ENCODE measurements at regions not wholly inside any gene's neighbourhood (a gene's known extent, or its start where the extent isn't known, plus 50 kb on each side); places are given as distances from the start of the nearest gene placed in this dataset.

DNA sequence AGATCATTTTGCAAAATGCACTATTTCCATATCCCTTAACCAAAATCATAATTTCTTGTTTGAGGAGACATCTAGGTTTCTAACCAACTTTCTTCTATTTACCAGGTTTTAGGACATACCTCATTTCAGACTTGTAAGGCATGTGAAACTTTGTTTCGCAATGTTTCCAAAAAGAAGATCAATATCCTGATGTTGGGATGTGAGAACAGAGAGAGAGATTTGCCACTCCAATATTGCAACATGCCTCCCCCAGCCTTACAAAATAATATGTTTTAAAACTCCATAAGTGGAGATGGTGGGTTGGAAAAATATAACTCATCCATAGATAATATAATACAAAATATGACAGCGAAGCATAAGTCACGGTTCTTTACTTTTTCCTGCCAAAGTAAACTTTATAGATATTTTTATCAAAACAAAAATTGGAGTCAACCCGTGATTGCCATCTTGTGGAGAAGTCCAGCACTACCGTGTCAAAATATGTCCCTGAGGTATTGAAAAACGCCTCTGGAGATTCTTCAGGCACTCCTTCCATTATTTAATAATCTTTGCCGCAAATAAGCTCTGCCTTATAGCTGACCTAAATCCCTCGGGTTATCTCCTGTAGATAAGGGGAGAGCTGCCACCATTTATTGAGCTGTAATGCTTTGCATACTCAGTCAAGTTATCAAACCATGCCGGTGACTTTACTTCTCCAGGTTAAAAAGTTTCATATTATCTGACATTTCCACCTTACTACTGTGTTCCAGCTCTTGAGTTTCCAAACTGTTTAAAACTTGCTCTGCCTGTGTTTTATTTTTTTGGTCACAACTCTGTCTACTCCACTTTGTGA lies 534.2 kb downstream of the HACE1 start (continued):
- TF ChIP-seq, protein P1, sequence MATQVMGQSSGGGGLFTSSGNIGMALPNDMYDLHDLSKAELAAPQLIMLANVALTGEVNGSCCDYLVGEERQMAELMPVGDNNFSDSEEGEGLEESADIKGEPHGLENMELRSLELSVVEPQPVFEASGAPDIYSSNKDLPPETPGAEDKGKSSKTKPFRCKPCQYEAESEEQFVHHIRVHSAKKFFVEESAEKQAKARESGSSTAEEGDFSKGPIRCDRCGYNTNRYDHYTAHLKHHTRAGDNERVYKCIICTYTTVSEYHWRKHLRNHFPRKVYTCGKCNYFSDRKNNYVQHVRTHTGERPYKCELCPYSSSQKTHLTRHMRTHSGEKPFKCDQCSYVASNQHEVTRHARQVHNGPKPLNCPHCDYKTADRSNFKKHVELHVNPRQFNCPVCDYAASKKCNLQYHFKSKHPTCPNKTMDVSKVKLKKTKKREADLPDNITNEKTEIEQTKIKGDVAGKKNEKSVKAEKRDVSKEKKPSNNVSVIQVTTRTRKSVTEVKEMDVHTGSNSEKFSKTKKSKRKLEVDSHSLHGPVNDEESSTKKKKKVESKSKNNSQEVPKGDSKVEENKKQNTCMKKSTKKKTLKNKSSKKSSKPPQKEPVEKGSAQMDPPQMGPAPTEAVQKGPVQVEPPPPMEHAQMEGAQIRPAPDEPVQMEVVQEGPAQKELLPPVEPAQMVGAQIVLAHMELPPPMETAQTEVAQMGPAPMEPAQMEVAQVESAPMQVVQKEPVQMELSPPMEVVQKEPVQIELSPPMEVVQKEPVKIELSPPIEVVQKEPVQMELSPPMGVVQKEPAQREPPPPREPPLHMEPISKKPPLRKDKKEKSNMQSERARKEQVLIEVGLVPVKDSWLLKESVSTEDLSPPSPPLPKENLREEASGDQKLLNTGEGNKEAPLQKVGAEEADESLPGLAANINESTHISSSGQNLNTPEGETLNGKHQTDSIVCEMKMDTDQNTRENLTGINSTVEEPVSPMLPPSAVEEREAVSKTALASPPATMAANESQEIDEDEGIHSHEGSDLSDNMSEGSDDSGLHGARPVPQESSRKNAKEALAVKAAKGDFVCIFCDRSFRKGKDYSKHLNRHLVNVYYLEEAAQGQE (IDR thresholded peaks at IDR 0.05; ENCODE audit: borderline replicate concordance) = no peak
- TF ChIP-seq, protein P1 (CRISPR knock-in tag; IDR thresholded peaks at IDR 0.05; ENCODE audit: low read depth) = no peak
- TF ChIP-seq CEBPB (tag; IDR thresholded peaks at IDR 0.05) (peak; percentile 69), ZBTB12 (CRISPR knock-in tag; IDR thresholded peaks at IDR 0.05) (no peak), SP1 (CRISPR knock-in tag; IDR thresholded peaks at IDR 0.05) (no peak), CTCFL (IDR thresholded peaks at IDR 0.05; ENCODE audit: borderline replicate concordance, insufficient read depth, low read depth, low read length, poor library complexity, severe bottlenecking) (no peak), HNRNPL (IDR thresholded peaks at IDR 0.05; ENCODE audit: low read depth, low read length) (no peak), CREB5 (CRISPR knock-in tag; IDR thresholded peaks at IDR 0.05) (no peak), RAD21 (CRISPR knock-in tag; conservative IDR thresholded peaks at IDR 0.05 in 1 of 2, IDR thresholded peaks at IDR 0.05 in 1 of 2) (peak in 1 of 2 experiments; percentile 48; a peak in 3 of 4 replicates), ASH1L (IDR thresholded peaks at IDR 0.05; ENCODE audit: borderline replicate concordance, low read depth, partially characterized antibody) (no peak), ZNF24 (IDR thresholded peaks at IDR 0.05) (no peak), CEBPG (CRISPR knock-in tag; IDR thresholded peaks at IDR 0.05) (no peak), CEBPG (tag; conservative IDR thresholded peaks at IDR 0.05 in 1 of 2, IDR thresholded peaks at IDR 0.05 in 1 of 2) (peak; percentile 18 to 59; a peak in 2 of 4 replicates), FOXA3 (CRISPR knock-in tag; conservative IDR thresholded peaks at IDR 0.05 in 1 of 2, IDR thresholded peaks at IDR 0.05 in 1 of 2) (no peak)
